ENCODE measurements at regions not wholly inside any gene's neighbourhood (a gene's known extent, or its start where the extent isn't known, plus 50 kb on each side); places are given as distances from the start of the nearest gene placed in this dataset.

DNA sequence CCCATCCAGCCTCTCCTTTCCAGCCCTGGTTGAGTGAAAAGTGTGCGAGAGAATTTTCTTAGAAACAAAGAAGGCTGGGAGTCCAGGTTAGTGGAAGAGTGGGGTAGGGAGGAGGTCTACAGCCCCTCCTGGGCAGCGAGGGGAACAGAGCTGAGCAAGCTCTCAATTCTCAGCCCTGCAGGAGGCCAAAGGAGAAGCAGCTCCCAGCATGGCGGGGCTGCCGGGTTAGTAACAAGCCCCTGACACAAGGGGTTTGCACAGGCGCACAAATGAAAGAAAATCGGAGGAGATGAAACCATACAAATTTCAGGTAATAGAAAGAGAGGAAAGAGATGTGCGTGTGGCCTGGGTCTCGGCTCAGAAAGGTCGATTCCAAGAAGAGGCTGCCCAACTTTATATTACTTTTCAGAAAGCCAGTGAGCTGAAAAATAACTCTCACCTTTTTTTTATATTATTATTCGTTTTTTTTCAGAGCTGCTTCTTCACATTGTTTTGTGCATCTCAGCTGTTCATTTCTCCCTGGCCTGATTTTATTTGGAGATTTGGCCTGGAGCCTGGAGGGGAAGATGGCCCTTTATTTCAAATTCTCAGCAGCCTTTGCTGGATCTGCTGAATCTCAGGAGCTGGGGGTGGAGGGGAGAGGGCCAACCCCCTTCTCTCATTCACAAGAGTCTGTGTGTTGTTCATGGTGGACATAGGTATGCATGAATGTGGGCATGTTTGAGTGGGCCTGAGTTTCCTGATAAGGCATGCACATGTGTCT, 583.2 kb downstream of the BUD13 start:
- TF ChIP-seq POLR2A (IDR thresholded peaks at IDR 0.05) = no peak
- no peak for TF ChIP-seq CTCF (IDR thresholded peaks at IDR 0.05)
- WGBS, 4 donors = 63 to 81% (median 73%) methylated on average over 10 of the region's 10 CpGs

DNA sequence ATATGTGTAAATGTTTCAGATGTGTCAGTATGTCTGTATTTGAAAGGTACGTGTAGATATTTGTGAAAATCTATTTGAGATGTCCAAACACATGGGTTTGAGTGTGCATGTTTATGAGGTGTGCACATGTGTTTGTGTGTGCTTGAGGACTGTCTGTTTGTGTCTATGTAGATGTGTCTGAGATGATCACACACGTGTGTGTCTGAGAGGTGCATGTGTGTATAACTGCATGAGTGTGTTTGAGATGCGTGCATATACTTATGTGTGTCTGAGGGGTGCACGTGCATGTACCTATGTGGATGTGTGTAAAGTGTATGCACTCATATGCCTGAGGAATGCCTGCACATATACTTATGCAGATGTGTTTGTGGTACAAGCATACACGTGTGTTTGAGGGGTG, 584.4 kb downstream of the BUD13 start:
- H3K27ac ChIP-seq = no peak overlapping the region
- intact Hi-C loops (cut with DNase I) = no loop called here
- no peaks in the 10 kb centered on the region for H3K27me3 ChIP-seq
- DNase-seq = no peak
- no peak overlapping the region for H3K4me3 ChIP-seq
- H3K36me3 ChIP-seq (replicated peaks in 1 of 2) = no peaks in the 10 kb centered on the region
- TF ChIP-seq CTCF (IDR thresholded peaks at IDR 0.05) (no peak), POLR2A (IDR thresholded peaks at IDR 0.05) (no peak)
- 73 to 86% (median 75%) methylated on average over 5 of the region's 5 CpGs for WGBS, 4 donors
- no peaks in the 10 kb centered on the region for H3K9me3 ChIP-seq (replicated peaks in 1 of 3)
- no peaks in the 10 kb centered on the region for H3K4me1 ChIP-seq (replicated peaks in 1 of 2)

More for the DNA sequence above, 583.2 kb downstream of the BUD13 start:
- H3K36me3 ChIP-seq (replicated peaks in 1 of 2) = no peaks in the 10 kb centered on the region
- no peak for DNase-seq
- no peaks in the 10 kb centered on the region for H3K4me1 ChIP-seq (replicated peaks in 1 of 2)
- H3K4me3 ChIP-seq = no peak overlapping the region
- intact Hi-C loops (cut with DNase I) = no loop called here
- no peaks in the 10 kb centered on the region for H3K9me3 ChIP-seq (replicated peaks in 1 of 3)
- H3K27me3 ChIP-seq = no peaks in the 10 kb centered on the region
- no peak overlapping the region for H3K27ac ChIP-seq

DNA sequence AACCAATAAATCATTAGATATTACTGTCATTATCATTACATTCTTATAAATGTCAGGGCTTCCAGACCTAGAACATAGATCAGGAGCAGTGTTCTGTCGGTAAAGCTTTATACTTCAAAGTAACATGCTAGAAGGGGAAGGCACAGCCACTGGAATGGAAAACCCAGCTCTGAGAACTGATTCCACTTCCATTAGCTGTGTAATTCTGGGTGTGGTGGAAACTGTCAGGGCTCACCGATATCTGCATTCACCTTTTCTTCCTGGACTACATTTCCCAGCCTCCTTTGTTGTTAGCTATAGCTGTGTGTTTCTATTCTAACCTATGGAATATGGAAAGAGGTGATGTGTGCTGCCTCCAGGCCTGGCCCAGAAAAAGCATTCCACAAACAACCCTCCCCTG, 585.8 kb downstream of the BUD13 start:
- no peaks in the 10 kb centered on the region for H3K27me3 ChIP-seq
- no peak overlapping the region for H3K4me3 ChIP-seq
- H3K9me3 ChIP-seq (replicated peaks in 1 of 3) = no peaks in the 10 kb centered on the region
- no peak for DNase-seq
- no peaks in the 10 kb centered on the region for H3K4me1 ChIP-seq (replicated peaks in 1 of 2)
- H3K36me3 ChIP-seq (replicated peaks in 1 of 2) = no peaks in the 10 kb centered on the region
- TF ChIP-seq POLR2A (IDR thresholded peaks at IDR 0.05) (no peak), CTCF (IDR thresholded peaks at IDR 0.05) (no peak)
- intact Hi-C loops (cut with DNase I) = no loop called here
- 66 to 73% (median 72%) methylated on average over 2 of the region's 2 CpGs for WGBS, 4 donors
- no peak overlapping the region for H3K27ac ChIP-seq

DNA sequence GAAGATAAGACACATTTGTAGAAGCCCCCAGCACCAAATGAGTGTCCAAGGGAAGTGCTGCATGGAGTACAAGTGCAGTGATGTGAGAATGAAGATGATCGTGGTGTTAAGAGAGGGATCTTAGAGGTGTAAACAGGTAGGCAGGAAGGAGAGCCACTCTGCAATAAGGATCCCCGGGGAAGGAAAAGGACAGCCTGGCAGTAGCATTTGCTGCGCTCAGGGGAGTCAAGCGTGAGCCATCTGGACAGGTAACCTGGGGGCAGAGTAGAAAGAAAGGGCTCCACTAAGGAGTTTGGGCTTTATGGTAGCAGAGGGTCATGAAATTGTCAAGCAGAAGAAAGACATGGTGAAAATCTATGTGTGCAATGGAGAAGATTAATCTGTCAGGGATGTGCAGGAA, 587.2 kb downstream of the BUD13 start:
- Histone ChIP-seq H3K9me3 (replicated peaks in 1 of 3) (no peaks in the 10 kb centered on the region), H3K36me3 (replicated peaks in 1 of 2) (no peaks in the 10 kb centered on the region), H3K27ac (no peak overlapping the region), H3K27me3 (no peaks in the 10 kb centered on the region), H3K4me3 (no peak overlapping the region), H3K4me1 (replicated peaks in 1 of 2) (no peaks in the 10 kb centered on the region)
- TF ChIP-seq POLR2A (IDR thresholded peaks at IDR 0.05) (no peak), CTCF (IDR thresholded peaks at IDR 0.05) (no peak)
- WGBS, 4 donors = 85 to 92% (median 87%) methylated on average over 4 of the region's 4 CpGs
- intact Hi-C loops (cut with DNase I) = no loop called here
- no peak for DNase-seq
